Nephron (organoid): ENCODE measurements at regions not wholly inside any gene's neighbourhood (a gene's known extent, or its start where the extent isn't known, plus 50 kb on each side); places are given as distances from the start of the nearest gene placed in this dataset.

Experiments
- H3K27ac Mint-ChIP-seq, 3 experiments: 2 replicates each; pipeline ENCODE4 v1.8.0; 2020; ENCODE audit warnings: mixed read lengths in 3 of 3, mild to moderate bottlenecking in 2 of 3, moderate library complexity in 1 of 3
- H3K27me3 Mint-ChIP-seq: 2 replicates; pipeline ENCODE4 v1.8.0; 2021; ENCODE audit warnings: low read depth, mild to moderate bottlenecking, moderate library complexity, mixed read lengths
- H3K36me3 Mint-ChIP-seq: 2 replicates; pipeline ENCODE4 v1.8.0; 2020; ENCODE audit warnings: low read depth, mixed read lengths
- H3K4me1 Mint-ChIP-seq: 2 replicates; pipeline ENCODE4 v1.8.0; 2020; ENCODE audit warnings: mixed read lengths
- H3K4me3 Mint-ChIP-seq, 3 experiments: 2 replicates each; pipeline ENCODE4 v1.8.0; 2020; ENCODE audit warnings: mild to moderate bottlenecking in 3 of 3, mixed read lengths in 3 of 3, moderate library complexity in 2 of 3
- H3K9me3 Mint-ChIP-seq: 2 replicates; pipeline ENCODE4 v1.8.0; 2020; ENCODE audit warnings: mixed read lengths
- TF ChIP-seq, protein P1 (sequence below), 3 experiments: fragments of 200-600 bp; sonication (generic); IDR thresholded peaks; one replicate each; pipeline ENCODE4 v1.5.0; 2021; ENCODE audit warnings: antibody characterized with exemption in 3 of 3; ENCODE audit not compliant: unreplicated experiment in 3 of 3

- TF ChIP-seq, protein P1, sequence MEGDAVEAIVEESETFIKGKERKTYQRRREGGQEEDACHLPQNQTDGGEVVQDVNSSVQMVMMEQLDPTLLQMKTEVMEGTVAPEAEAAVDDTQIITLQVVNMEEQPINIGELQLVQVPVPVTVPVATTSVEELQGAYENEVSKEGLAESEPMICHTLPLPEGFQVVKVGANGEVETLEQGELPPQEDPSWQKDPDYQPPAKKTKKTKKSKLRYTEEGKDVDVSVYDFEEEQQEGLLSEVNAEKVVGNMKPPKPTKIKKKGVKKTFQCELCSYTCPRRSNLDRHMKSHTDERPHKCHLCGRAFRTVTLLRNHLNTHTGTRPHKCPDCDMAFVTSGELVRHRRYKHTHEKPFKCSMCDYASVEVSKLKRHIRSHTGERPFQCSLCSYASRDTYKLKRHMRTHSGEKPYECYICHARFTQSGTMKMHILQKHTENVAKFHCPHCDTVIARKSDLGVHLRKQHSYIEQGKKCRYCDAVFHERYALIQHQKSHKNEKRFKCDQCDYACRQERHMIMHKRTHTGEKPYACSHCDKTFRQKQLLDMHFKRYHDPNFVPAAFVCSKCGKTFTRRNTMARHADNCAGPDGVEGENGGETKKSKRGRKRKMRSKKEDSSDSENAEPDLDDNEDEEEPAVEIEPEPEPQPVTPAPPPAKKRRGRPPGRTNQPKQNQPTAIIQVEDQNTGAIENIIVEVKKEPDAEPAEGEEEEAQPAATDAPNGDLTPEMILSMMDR (IDR thresholded peaks at IDR 0.05; ENCODE audit: unreplicated experiment in 3 of 3), result no peak
- no peak overlapping the region for H3K27ac Mint-ChIP-seq
- no peaks in the 10 kb centered on the region for H3K9me3 Mint-ChIP-seq
- H3K27me3 Mint-ChIP-seq, result peaks cover 4% of the 10 kb centered on the region
- H3K36me3 Mint-ChIP-seq, result no peaks in the 10 kb centered on the region
- no peaks in the 10 kb centered on the region for H3K4me1 Mint-ChIP-seq
- H3K4me3 Mint-ChIP-seq, result no peak overlapping the region
These were observed 713.1 kb downstream of the DNAJB9 start for GRCh38 chr7:109282726-109283125.

DNA sequence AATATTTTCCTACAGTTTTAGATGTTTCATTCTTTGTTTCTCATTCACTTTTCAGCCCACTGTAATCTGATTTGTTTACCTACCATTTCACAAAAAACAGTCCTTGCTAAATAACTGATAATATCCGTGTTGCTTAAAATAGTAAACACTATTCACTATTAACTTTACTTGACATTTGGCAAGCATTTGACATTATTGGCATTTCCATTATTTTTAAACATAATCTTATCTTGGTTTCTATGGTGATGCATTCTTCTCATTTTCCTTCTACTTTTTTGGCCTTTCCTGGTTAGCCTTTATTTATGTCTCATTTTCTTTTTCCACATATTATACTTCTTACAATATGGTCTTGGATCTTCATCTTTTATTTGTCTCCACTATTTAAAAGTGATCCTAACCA, 715.3 kb downstream of the DNAJB9 start:
- TF ChIP-seq, protein P1 (IDR thresholded peaks at IDR 0.05; ENCODE audit: unreplicated experiment in 3 of 3), result no peak
- no peaks in the 10 kb centered on the region for H3K4me1 Mint-ChIP-seq
- H3K27me3 Mint-ChIP-seq, result peaks cover 4% of the 10 kb centered on the region
- no peak overlapping the region for H3K4me3 Mint-ChIP-seq
- H3K9me3 Mint-ChIP-seq, result no peaks in the 10 kb centered on the region
- no peak overlapping the region for H3K27ac Mint-ChIP-seq
- no peaks in the 10 kb centered on the region for H3K36me3 Mint-ChIP-seq

GRCh38 chr7:109295158-109295557, 725.5 kb downstream of the DNAJB9 start:
- Mint-ChIP-seq H3K36me3 (no peaks in the 10 kb centered on the region), H3K27me3 (no peaks in the 10 kb centered on the region), H3K27ac (no peak overlapping the region), H3K4me1 (no peaks in the 10 kb centered on the region), H3K4me3 (no peak overlapping the region), H3K9me3 (peaks cover 3% of the 10 kb centered on the region)
- TF ChIP-seq, protein P1 (IDR thresholded peaks at IDR 0.05; ENCODE audit: unreplicated experiment in 3 of 3), result no peak

GRCh38 chr7:109308816-109309215, 739.1 kb downstream of the DNAJB9 start:
- Mint-ChIP-seq H3K36me3 (no peaks in the 10 kb centered on the region), H3K4me1 (no peaks in the 10 kb centered on the region), H3K9me3 (peaks cover 31% of the 10 kb centered on the region), H3K27ac (no peak overlapping the region), H3K27me3 (no peaks in the 10 kb centered on the region), H3K4me3 (no peak overlapping the region)
- TF ChIP-seq, protein P1 (IDR thresholded peaks at IDR 0.05; ENCODE audit: unreplicated experiment in 3 of 3), result no peak

GRCh38 chr7:109309790-109310189, 740.1 kb downstream of the DNAJB9 start:
- H3K27me3 Mint-ChIP-seq, result no peaks in the 10 kb centered on the region
- no peaks in the 10 kb centered on the region for H3K36me3 Mint-ChIP-seq
- H3K4me1 Mint-ChIP-seq, result no peaks in the 10 kb centered on the region
- TF ChIP-seq, protein P1 (IDR thresholded peaks at IDR 0.05; ENCODE audit: unreplicated experiment in 3 of 3), result no peak
- peaks cover 28% of the 10 kb centered on the region for H3K9me3 Mint-ChIP-seq
- H3K4me3 Mint-ChIP-seq, result no peak overlapping the region
- H3K27ac Mint-ChIP-seq, result no peak overlapping the region

DNA sequence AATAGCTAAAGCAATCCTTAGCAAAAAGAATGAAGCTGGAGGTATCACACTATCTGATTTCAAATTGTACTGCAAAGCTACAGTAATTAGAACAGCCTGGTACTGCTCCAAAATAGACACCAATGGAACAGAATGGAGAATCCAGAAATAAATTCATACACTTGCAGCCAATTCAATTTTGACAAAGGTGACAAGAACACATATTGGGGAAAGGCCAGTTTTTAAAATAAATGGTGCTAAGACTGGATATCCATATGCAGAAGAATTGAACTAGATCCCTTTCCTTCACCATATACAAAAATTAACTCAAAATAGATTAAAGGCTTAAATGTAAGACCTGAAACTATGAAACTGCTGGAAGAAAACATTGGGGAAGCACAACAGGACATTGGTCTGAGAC, 748.5 kb downstream of the DNAJB9 start:
- TF ChIP-seq, protein P1 (IDR thresholded peaks at IDR 0.05; ENCODE audit: unreplicated experiment in 3 of 3), result no peak
- H3K4me1 Mint-ChIP-seq, result no peaks in the 10 kb centered on the region
- no peaks in the 10 kb centered on the region for H3K27me3 Mint-ChIP-seq
- no peaks in the 10 kb centered on the region for H3K36me3 Mint-ChIP-seq
- H3K4me3 Mint-ChIP-seq, result no peak overlapping the region
- H3K9me3 Mint-ChIP-seq, result no peaks in the 10 kb centered on the region
- H3K27ac Mint-ChIP-seq, result no peak overlapping the region
